ENCODE measurements at regions not wholly inside any gene's neighbourhood (a gene's known extent, or its start where the extent isn't known, plus 50 kb on each side); places are given as distances from the start of the nearest gene placed in this dataset.
"Not testable (repeated sequence)": the region's sequence is repeated elsewhere in the genome, so short reads cannot be mapped to it uniquely, and the experiment has no call there.

GRCh38 chr7:81457852-81458522 is 311.9 kb downstream of the HGF start:
- Mint-ChIP-seq H3K27me3 (ENCODE audit: insufficient read depth) (no peaks in the 10 kb centered on the region), H3K4me3 (no peak overlapping the region), H3K4me1 (ENCODE audit: low read depth) (no peaks in the 10 kb centered on the region), H3K36me3 (ENCODE audit: low read depth) (no peaks in the 10 kb centered on the region), H3K27ac (no peak overlapping the region), H3K9me3 (no peaks in the 10 kb centered on the region)
- DNase-seq (ENCODE audit: low spot score) = no peak
- intact Hi-C loops (cut with micrococcal nuclease) = no loop called here

- H3K4me1 Mint-ChIP-seq (ENCODE audit: low read depth); H3K27me3 Mint-ChIP-seq (ENCODE audit: insufficient read depth); DNase-seq (ENCODE audit: low spot score); H3K4me3 Mint-ChIP-seq; H3K36me3 Mint-ChIP-seq (ENCODE audit: low read depth); H3K27ac Mint-ChIP-seq; intact Hi-C loops (cut with micrococcal nuclease); H3K9me3 Mint-ChIP-seq: not testable (repeated sequence)
These were observed 316.1 kb downstream of the HGF start for GRCh38 chr7:81453770-81454169.

- no peaks in the 10 kb centered on the region for H3K9me3 Mint-ChIP-seq
- intact Hi-C loops (cut with micrococcal nuclease) = no loop called here
- H3K4me1 Mint-ChIP-seq (ENCODE audit: low read depth) = no peaks in the 10 kb centered on the region
- no peak for DNase-seq (ENCODE audit: low spot score)
- H3K36me3 Mint-ChIP-seq (ENCODE audit: low read depth) = no peaks in the 10 kb centered on the region
- H3K27ac Mint-ChIP-seq = no peak overlapping the region
- no peak overlapping the region for H3K4me3 Mint-ChIP-seq
- no peaks in the 10 kb centered on the region for H3K27me3 Mint-ChIP-seq (ENCODE audit: insufficient read depth)
These were observed 320.7 kb downstream of the HGF start for GRCh38 chr7:81449105-81449504.

- H3K9me3 Mint-ChIP-seq = no peaks in the 10 kb centered on the region
- no peaks in the 10 kb centered on the region for H3K27me3 Mint-ChIP-seq (ENCODE audit: insufficient read depth)
- intact Hi-C loops (cut with micrococcal nuclease) = no loop called here
- no peaks in the 10 kb centered on the region for H3K36me3 Mint-ChIP-seq (ENCODE audit: low read depth)
- H3K27ac Mint-ChIP-seq = no peak overlapping the region
- H3K4me3 Mint-ChIP-seq = no peak overlapping the region
- H3K4me1 Mint-ChIP-seq (ENCODE audit: low read depth) = no peaks in the 10 kb centered on the region
- DNase-seq (ENCODE audit: low spot score) = no peak
These were observed 322.4 kb downstream of the HGF start for GRCh38 chr7:81447351-81447952.

GRCh38 chr7:81446212-81446611 is 323.6 kb downstream of the HGF start:
- Mint-ChIP-seq H3K27ac (no peak overlapping the region), H3K36me3 (ENCODE audit: low read depth) (no peaks in the 10 kb centered on the region), H3K9me3 (no peaks in the 10 kb centered on the region), H3K4me1 (ENCODE audit: low read depth) (no peaks in the 10 kb centered on the region), H3K27me3 (ENCODE audit: insufficient read depth) (no peaks in the 10 kb centered on the region), H3K4me3 (no peak overlapping the region)
- DNase-seq (ENCODE audit: low spot score) = no peak
- intact Hi-C loops (cut with micrococcal nuclease) = no loop called here

- no peaks in the 10 kb centered on the region for H3K36me3 Mint-ChIP-seq (ENCODE audit: low read depth)
- H3K27me3 Mint-ChIP-seq (ENCODE audit: insufficient read depth) = no peaks in the 10 kb centered on the region
- H3K9me3 Mint-ChIP-seq = no peaks in the 10 kb centered on the region
- no peak for DNase-seq (ENCODE audit: low spot score)
- H3K27ac Mint-ChIP-seq = no peak overlapping the region
- no peak overlapping the region for H3K4me3 Mint-ChIP-seq
- intact Hi-C loops (cut with micrococcal nuclease) = no loop called here
- H3K4me1 Mint-ChIP-seq (ENCODE audit: low read depth) = no peaks in the 10 kb centered on the region
These were observed 324.4 kb downstream of the HGF start for GRCh38 chr7:81445462-81445861.

GRCh38 chr7:81441750-81442149 is 328.1 kb downstream of the HGF start:
- DNase-seq (ENCODE audit: low spot score) = no peak
- Mint-ChIP-seq H3K27ac (no peak overlapping the region), H3K27me3 (ENCODE audit: insufficient read depth) (no peaks in the 10 kb centered on the region), H3K4me3 (no peak overlapping the region), H3K4me1 (ENCODE audit: low read depth) (no peaks in the 10 kb centered on the region), H3K9me3 (peaks cover 6% of the 10 kb centered on the region), H3K36me3 (ENCODE audit: low read depth) (no peaks in the 10 kb centered on the region)
- intact Hi-C loops (cut with micrococcal nuclease) = no loop called here

GRCh38 chr7:81439591-81439990 is 330.3 kb downstream of the HGF start:
- no peaks in the 10 kb centered on the region for H3K36me3 Mint-ChIP-seq (ENCODE audit: low read depth)
- H3K27ac Mint-ChIP-seq = no peak overlapping the region
- no peak for DNase-seq (ENCODE audit: low spot score)
- intact Hi-C loops (cut with micrococcal nuclease) = no loop called here
- no peak overlapping the region for H3K4me3 Mint-ChIP-seq
- H3K9me3 Mint-ChIP-seq = peaks cover 6% of the 10 kb centered on the region
- H3K4me1 Mint-ChIP-seq (ENCODE audit: low read depth) = no peaks in the 10 kb centered on the region
- no peaks in the 10 kb centered on the region for H3K27me3 Mint-ChIP-seq (ENCODE audit: insufficient read depth)

- H3K4me3 Mint-ChIP-seq; DNase-seq (ENCODE audit: low spot score); intact Hi-C loops (cut with micrococcal nuclease); H3K4me1 Mint-ChIP-seq (ENCODE audit: low read depth); H3K9me3 Mint-ChIP-seq; H3K27me3 Mint-ChIP-seq (ENCODE audit: insufficient read depth); H3K27ac Mint-ChIP-seq; H3K36me3 Mint-ChIP-seq (ENCODE audit: low read depth): not testable (repeated sequence)
These were observed 332.7 kb downstream of the HGF start for GRCh38 chr7:81437160-81437559.

- Mint-ChIP-seq H3K4me1 (ENCODE audit: low read depth) (no peaks in the 10 kb centered on the region), H3K4me3 (no peak overlapping the region), H3K36me3 (ENCODE audit: low read depth) (no peaks in the 10 kb centered on the region), H3K27ac (no peak overlapping the region), H3K9me3 (peaks cover 6% of the 10 kb centered on the region), H3K27me3 (ENCODE audit: insufficient read depth) (no peaks in the 10 kb centered on the region)
- intact Hi-C loops (cut with micrococcal nuclease) = no loop called here
- DNase-seq (ENCODE audit: low spot score) = no peak
These were observed 336.0 kb downstream of the HGF start for GRCh38 chr7:81433692-81434331.

- no peaks in the 10 kb centered on the region for H3K36me3 Mint-ChIP-seq (ENCODE audit: low read depth)
- intact Hi-C loops (cut with micrococcal nuclease) = no loop called here
- H3K4me1 Mint-ChIP-seq (ENCODE audit: low read depth) = no peaks in the 10 kb centered on the region
- no peak for DNase-seq (ENCODE audit: low spot score)
- peaks cover 6% of the 10 kb centered on the region for H3K9me3 Mint-ChIP-seq
- no peak overlapping the region for H3K4me3 Mint-ChIP-seq
- H3K27ac Mint-ChIP-seq = no peak overlapping the region
- H3K27me3 Mint-ChIP-seq (ENCODE audit: insufficient read depth) = no peaks in the 10 kb centered on the region
These were observed 336.6 kb downstream of the HGF start for GRCh38 chr7:81433206-81433605.

- H3K4me3 Mint-ChIP-seq = no peak overlapping the region
- DNase-seq (ENCODE audit: low spot score) = no peak
- no peaks in the 10 kb centered on the region for H3K36me3 Mint-ChIP-seq (ENCODE audit: low read depth)
- H3K27me3 Mint-ChIP-seq (ENCODE audit: insufficient read depth) = no peaks in the 10 kb centered on the region
- no peaks in the 10 kb centered on the region for H3K4me1 Mint-ChIP-seq (ENCODE audit: low read depth)
- peaks cover under 1% of the 10 kb centered on the region for H3K9me3 Mint-ChIP-seq
- no peak overlapping the region for H3K27ac Mint-ChIP-seq
- intact Hi-C loops (cut with micrococcal nuclease) = no loop called here
These were observed 339.1 kb downstream of the HGF start for GRCh38 chr7:81430761-81431160.

GRCh38 chr7:81430150-81430549 is 339.7 kb downstream of the HGF start:
- H3K4me1 Mint-ChIP-seq (ENCODE audit: low read depth) = no peaks in the 10 kb centered on the region

More at GRCh38 chr7:81430150-81430549, 339.7 kb downstream of the HGF start:
- no peaks in the 10 kb centered on the region for H3K27me3 Mint-ChIP-seq (ENCODE audit: insufficient read depth)
- intact Hi-C loops (cut with micrococcal nuclease) = no loop called here
- no peaks in the 10 kb centered on the region for H3K36me3 Mint-ChIP-seq (ENCODE audit: low read depth)
- H3K9me3 Mint-ChIP-seq = peaks cover 4% of the 10 kb centered on the region
- no peak overlapping the region for H3K4me3 Mint-ChIP-seq
- no peak overlapping the region for H3K27ac Mint-ChIP-seq
- no peak for DNase-seq (ENCODE audit: low spot score)

Data from activated T-helper 1 cell treated with anti-CD3 and anti-CD28 coated beads, Interleukin-12 subunit alpha, Interleukin-12 subunit beta, Interleukin-2, Interleukin-4 antibody, amounts not matched to agents 30 ng/mL and 10 ng/mL and 1 ng/mL, durations not matched to agents 14 hours and 24 hours and 36 hours (primary cell).